Activated naive CD8-positive, alpha-beta T cell treated with anti-CD3 and anti-CD28 coated beads, Interleukin-2, amount 10 ng/mL, durations not matched to agents 7 days and 5 days (primary cell): ENCODE measurements at regions not wholly inside any gene's neighbourhood (a gene's known extent, or its start where the extent isn't known, plus 50 kb on each side); places are given as distances from the start of the nearest gene placed in this dataset.
"Not testable (repeated sequence)": the region's sequence is repeated elsewhere in the genome, so short reads cannot be mapped to it uniquely, and the experiment has no call there.

Experiments used
- ATAC-seq: fragments of 150-1000 bp; cut with Tn5 transposase; one replicate; pipeline ENCODE4 v1.10.0; 2021; ENCODE audit warnings: low read depth, moderate library complexity
- POLR2A ChIA-PET: fragments of 350-600 bp; sonication (Branson Sonifier 250); formaldehyde crosslinking; loops from one replicate; lab custom pipeline; 2021; ENCODE audit warnings: antibody characterized with exemption; lab: Charles Lee
- DNase-seq: peaks from one replicate; pipeline ENCODE4 v3.0.0; 2021
- H3K27ac Mint-ChIP-seq: one replicate; pipeline ENCODE4 v1.8.0; 2022; ENCODE audit warnings: mild to moderate bottlenecking, mixed read lengths
- H3K27me3 Mint-ChIP-seq: one replicate; pipeline ENCODE4 v1.8.0; 2022; ENCODE audit warnings: mild to moderate bottlenecking, moderate library complexity, mixed read lengths
- H3K36me3 Mint-ChIP-seq: one replicate; pipeline ENCODE4 v1.8.0; 2021; ENCODE audit warnings: mild to moderate bottlenecking, mixed read lengths
- H3K4me1 Mint-ChIP-seq: one replicate; pipeline ENCODE4 v1.8.0; 2021; ENCODE audit warnings: mixed read lengths
- H3K4me3 Mint-ChIP-seq: one replicate; pipeline ENCODE4 v1.8.0; 2022; ENCODE audit warnings: mild to moderate bottlenecking, moderate library complexity, mixed read lengths
- H3K9me3 Mint-ChIP-seq: one replicate; pipeline ENCODE4 v1.8.0; 2021; ENCODE audit warnings: mixed read lengths

DNA sequence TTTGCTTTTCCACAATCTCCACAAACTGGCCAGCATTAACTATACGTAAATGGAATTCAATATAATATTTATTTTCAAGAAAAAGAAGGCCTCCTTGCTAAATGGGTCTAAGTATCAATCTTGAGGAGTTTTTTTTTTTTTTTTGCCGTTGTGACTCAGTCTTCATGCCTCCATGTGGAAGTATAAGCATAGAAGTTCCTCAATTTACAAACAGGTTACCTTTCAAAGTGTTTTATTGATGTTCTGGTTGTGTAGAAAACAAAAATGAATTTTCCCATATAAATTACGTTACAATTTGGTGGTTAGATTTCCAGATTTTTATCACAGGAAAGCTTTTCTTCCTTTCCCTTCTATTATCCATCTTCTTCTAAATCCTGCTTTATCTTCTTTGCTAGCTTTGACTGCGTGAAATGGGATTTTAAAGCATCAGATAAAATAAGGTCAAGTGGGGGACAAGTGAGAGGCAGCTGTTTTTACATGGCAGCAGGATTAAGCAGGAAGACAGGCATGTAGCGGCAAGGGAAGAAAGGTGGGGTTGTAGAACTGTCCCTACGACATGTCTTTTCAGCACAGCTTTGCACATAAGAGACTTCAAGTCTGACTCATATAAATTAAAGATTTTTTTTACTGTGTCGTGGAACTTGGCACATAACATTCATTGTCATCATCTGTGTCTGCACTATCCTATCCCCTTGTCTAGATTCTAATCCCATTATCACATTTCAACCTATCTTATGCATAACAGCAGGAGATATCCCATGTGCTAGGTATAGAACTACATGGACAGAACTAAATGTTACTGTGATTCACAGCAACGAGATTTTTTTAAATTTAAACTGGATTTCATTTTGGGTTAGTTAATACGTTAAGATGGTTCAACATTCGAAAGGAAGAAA, 135.3 kb upstream of the FAM3C start:
- POLR2A ChIA-PET = interaction anchor here (1.2 kb wide), 1 partner anchor 14 kb away, joined by 7 read pairs; no protein-coding TSS in a partner anchor
- H3K27ac Mint-ChIP-seq = peak overlapping the region; percentile 14
- no peaks in the 10 kb centered on the region for H3K9me3 Mint-ChIP-seq
- DNase-seq = no peak
- ATAC-seq = no peak
- H3K4me1 Mint-ChIP-seq = peaks cover 14% of the 10 kb centered on the region
- no peaks in the 10 kb centered on the region for H3K36me3 Mint-ChIP-seq
- H3K27me3 Mint-ChIP-seq = peaks cover 4% of the 10 kb centered on the region
- no peak overlapping the region for H3K4me3 Mint-ChIP-seq

DNA sequence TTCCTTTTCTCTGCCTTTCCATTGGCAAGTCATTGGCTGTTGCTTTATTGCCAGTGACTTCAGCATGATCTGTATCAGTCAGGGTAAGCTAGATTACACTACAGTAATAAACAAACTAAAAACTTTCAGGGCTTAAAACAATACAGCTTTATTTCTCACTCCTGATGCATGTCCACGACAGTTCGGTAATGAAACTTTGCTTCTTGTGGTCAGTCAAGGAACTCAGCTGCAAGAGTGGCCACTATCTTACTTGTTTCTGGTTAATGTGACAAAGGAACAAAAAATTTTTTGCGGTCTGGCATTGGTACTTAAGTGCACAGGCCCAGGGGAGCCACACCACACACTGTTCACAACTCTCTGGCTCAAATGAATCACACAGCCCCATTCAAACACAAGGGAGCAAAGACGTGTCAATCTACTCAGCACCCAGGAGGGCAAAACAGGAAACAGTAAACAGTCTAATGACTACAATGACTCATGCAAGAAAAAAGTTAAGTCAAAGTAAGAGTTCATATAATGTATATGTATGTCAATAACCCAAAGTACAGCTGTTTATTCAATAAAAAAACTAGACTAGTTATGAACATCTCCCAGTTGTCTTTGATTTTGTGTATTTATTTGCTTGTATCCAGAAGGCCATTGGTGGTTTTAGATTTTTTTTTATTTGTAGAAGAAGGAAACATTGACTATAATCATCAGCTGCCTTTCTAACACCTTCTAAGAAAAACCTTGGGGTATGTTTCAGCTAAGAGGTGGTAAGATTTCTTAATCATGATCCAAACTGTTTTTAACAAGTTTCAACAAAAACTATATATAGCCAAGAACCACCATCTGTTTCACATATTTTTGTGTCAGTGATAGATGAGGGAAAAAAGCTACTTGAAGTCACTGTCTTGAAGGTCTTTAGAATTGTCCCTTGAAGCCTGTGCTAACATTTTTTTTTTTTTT, 134.4 kb upstream of the FAM3C start:
- H3K4me3 Mint-ChIP-seq = peak overlapping the region; percentile 22
- peak; percentile 97 for ATAC-seq
- peak overlapping the region; percentile 81 for H3K27ac Mint-ChIP-seq
- H3K9me3 Mint-ChIP-seq = no peaks in the 10 kb centered on the region
- H3K36me3 Mint-ChIP-seq = no peaks in the 10 kb centered on the region
- POLR2A ChIA-PET = interaction anchor here (1.2 kb wide), 1 partner anchor 15 kb away, joined by 7 read pairs; no protein-coding TSS in a partner anchor
- DNase-seq = peak; percentile 32
- H3K4me1 Mint-ChIP-seq = peaks cover 14% of the 10 kb centered on the region
- H3K27me3 Mint-ChIP-seq = peaks cover 7% of the 10 kb centered on the region

DNA sequence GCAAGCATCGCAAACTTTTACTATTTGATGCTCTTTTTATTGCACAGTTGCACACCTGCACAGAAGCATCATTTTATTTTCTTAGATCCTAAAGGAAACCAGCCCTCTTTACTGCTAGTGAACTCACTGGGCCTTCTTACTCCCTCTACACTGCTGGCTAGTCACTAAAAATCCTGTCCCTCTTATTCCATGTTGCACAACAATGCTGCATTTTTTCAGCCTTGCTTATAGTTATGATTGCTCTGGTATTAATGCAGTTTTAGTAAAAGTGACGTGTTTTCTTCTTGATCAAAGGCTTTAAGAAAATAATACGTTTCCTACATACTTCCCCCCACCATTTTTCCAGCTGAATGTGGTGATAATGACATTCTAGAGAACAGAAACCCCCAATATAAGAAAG, 132.9 kb upstream of the FAM3C start:
- DNase-seq (no peak), ATAC-seq (no peak)
- no peaks in the 10 kb centered on the region for H3K36me3 Mint-ChIP-seq
- POLR2A ChIA-PET = no interaction called here
- peaks cover 14% of the 10 kb centered on the region for H3K4me1 Mint-ChIP-seq
- no peaks in the 10 kb centered on the region for H3K9me3 Mint-ChIP-seq
- H3K27me3 Mint-ChIP-seq = peaks cover 5% of the 10 kb centered on the region
- H3K4me3 Mint-ChIP-seq = no peak overlapping the region
- no peak overlapping the region for H3K27ac Mint-ChIP-seq

DNA sequence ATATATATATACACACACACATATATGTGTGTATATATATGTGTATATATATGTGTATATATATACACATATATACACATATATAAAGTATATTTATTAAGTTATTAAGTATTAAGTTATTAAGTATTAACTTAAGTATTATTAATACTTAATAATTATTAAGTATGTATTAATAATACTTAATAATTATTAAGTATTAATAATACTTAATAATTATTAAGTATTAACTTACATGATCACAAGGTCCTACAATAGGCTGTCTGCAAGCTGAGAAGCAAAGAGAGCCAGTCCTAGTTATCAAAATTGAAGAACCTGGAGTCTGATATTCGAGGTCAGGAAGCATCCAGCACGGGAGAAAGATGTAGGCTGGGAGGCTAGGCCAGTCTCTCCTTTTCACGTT, 130.1 kb upstream of the FAM3C start:
- peaks cover 11% of the 10 kb centered on the region for H3K4me1 Mint-ChIP-seq
- H3K27me3 Mint-ChIP-seq, POLR2A ChIA-PET, DNase-seq, H3K4me3 Mint-ChIP-seq, ATAC-seq, H3K9me3 Mint-ChIP-seq, H3K27ac Mint-ChIP-seq, H3K36me3 Mint-ChIP-seq: not testable (repeated sequence)

DNA sequence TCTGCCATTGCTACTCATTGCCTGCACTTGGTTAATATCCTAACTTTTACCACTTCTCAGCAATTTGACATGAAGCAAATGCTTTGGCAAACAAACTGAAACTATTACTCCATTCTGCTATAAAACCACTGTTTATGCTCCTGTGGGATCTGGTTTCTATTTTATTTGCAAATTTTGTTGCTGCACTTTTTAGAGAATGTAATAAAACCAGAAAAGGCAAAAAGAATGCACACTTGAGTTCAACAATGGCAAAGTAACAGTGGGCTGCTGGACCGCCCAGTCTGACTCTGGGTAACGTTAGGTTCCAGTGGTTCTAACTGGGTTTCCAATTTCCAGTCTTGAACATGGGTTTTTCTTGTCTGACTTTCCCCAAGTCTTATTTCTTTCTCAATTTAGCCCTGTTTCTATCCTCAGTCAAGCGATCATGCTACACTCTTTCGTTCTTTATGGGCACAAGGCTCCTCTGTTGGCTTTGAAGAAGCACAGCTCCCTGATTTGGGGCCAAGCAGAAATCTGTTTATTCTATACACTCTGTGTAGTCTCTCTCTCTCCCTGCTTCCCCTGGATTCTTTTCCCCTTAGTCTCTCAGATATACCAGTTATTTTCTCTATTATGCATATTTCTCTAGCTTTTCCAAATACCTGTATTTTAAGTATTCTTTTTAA, 129.2 kb upstream of the FAM3C start:
- DNase-seq = no peak
- Mint-ChIP-seq H3K9me3 (no peaks in the 10 kb centered on the region), H3K4me1 (peaks cover 3% of the 10 kb centered on the region), H3K27me3 (peaks cover 5% of the 10 kb centered on the region), H3K36me3 (no peaks in the 10 kb centered on the region), H3K4me3 (no peak overlapping the region), H3K27ac (no peak overlapping the region)
- no peak for ATAC-seq
- POLR2A ChIA-PET = no interaction called here

DNA sequence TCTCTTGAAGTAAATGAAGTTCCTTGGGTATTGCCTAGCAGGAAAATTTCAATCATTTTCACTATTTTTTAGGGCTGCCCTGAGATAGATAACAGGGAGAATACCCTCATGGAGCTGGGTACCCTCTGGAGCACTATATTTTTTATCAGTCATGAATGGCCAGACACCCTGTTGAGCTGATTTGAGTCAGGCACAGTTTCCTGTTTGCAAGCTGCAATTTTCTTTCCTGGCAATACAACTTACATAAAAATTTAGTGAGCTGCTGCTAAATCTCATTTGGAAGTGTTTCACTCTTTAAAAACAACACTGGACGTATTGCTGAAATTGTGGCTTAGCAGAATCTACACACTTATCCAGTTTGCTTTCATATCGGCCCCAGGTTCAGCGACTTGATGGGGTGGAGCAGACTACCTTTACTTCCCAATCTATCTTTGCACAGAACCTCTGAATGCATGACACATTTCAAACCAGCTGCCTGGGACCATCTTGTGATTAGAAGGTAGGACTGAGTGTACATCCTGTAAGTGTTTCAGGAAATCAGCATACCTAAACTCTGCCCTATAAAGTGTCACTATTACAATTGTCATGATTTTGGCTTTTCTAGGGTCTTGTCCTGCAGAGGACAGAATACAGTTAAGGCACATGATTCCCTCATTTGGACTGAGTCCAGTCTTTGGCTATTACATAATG, 125.7 kb upstream of the FAM3C start:
- peaks cover 3% of the 10 kb centered on the region for H3K27me3 Mint-ChIP-seq
- ATAC-seq (no peak), DNase-seq (no peak)
- no peaks in the 10 kb centered on the region for H3K9me3 Mint-ChIP-seq
- H3K36me3 Mint-ChIP-seq = no peaks in the 10 kb centered on the region
- no peaks in the 10 kb centered on the region for H3K4me1 Mint-ChIP-seq
- POLR2A ChIA-PET = no interaction called here
- no peak overlapping the region for H3K27ac Mint-ChIP-seq
- no peak overlapping the region for H3K4me3 Mint-ChIP-seq

DNA sequence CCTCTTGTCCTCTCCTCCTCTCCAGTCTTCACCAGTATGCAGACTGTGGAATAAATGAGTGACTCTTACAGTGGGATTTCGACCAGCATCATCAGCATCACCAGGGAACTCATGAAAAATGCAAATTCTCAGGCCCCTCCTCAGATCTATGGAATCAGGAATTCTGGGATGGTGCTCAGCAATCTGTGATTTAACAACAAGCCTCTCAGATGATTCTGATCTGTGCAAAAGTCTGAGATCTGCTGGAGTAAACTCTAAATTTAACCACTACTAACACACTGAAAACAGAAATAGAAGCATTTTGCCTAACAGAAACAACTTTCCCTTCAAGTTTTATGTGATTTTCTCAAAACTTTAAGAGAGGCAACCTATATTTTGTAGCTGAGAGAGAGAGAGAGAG, 124.8 kb upstream of the FAM3C start:
- H3K36me3 Mint-ChIP-seq = no peaks in the 10 kb centered on the region
- DNase-seq (no peak), ATAC-seq (no peak)
- peaks cover 3% of the 10 kb centered on the region for H3K27me3 Mint-ChIP-seq
- no peaks in the 10 kb centered on the region for H3K9me3 Mint-ChIP-seq
- H3K4me3 Mint-ChIP-seq = no peak overlapping the region
- H3K27ac Mint-ChIP-seq = no peak overlapping the region
- POLR2A ChIA-PET = no interaction called here
- H3K4me1 Mint-ChIP-seq = no peaks in the 10 kb centered on the region

DNA sequence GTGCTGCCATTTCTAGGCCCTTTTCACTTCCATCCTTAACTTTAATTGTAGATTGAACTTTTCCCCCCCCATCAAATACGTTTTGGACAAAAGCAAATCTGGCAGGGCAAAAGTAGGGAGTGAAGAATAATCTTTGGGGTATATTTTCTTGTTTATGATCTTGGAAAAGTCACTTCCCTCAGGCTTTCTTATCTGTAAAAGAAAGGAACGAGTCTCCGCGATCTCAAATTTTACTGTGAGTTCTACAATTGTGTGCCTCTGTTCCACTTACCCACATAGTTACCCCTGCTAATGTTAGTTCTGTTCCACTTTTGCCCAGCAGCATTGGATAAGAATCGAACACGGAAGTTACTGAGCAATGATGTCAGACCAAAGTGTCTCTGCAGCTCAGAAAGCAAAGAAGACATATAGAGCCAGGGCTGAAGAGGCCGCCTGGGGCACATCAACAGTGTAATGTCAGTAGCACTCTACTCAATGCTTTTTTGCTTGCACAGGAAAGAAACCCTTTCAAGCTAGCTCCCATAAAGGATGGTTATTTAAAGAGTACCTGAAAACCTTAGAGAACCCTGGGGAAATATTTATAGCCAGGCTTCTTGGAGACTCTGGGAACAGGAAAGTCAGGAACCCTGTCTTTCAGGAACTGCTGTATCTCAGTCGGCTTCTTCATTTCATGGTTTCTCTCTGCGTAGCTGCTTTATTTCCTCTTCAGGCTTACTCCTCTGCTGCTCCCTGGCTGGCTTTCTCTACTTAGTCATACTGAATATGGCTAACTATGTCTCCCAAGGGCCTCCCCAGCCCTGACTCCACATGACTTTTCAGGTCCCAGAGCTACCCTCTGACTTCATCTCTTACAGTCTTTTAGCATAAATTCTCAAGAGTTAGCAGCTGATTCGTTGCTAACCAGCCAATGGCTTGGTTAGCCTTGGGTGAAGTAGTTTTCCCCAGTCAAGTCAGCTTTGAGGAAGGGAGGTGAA, 123.7 kb upstream of the FAM3C start:
- POLR2A ChIA-PET = no interaction called here
- no peak overlapping the region for H3K27ac Mint-ChIP-seq
- ATAC-seq (no peak), DNase-seq (no peak)
- H3K4me3 Mint-ChIP-seq = no peak overlapping the region
- no peaks in the 10 kb centered on the region for H3K27me3 Mint-ChIP-seq
- H3K36me3 Mint-ChIP-seq = no peaks in the 10 kb centered on the region
- no peaks in the 10 kb centered on the region for H3K4me1 Mint-ChIP-seq
- H3K9me3 Mint-ChIP-seq = no peaks in the 10 kb centered on the region

DNA sequence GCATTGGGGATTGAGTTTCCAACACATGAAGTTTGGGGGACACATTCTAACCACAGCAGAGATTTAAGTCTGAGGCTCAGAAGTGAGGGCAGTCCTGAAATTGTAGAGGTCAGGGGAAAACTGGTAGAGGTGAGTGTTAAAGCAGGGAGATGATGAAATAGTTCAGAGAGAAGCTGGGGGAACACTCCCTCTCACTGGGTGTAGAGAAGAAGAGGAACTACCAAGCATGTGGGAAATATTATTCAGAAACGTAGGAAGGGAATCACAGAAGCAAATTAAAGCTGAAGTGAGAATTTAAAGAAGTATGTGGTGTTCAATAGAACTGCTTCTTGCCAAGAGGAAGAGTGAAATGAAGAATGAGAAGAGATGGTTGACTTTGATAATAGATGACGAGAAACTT, 121.5 kb upstream of the FAM3C start:
- Mint-ChIP-seq H3K27me3 (no peaks in the 10 kb centered on the region), H3K4me1 (no peaks in the 10 kb centered on the region), H3K36me3 (no peaks in the 10 kb centered on the region), H3K4me3 (no peak overlapping the region), H3K27ac (no peak overlapping the region), H3K9me3 (no peaks in the 10 kb centered on the region)
- ATAC-seq = no peak
- DNase-seq = no peak
- POLR2A ChIA-PET = no interaction called here

DNA sequence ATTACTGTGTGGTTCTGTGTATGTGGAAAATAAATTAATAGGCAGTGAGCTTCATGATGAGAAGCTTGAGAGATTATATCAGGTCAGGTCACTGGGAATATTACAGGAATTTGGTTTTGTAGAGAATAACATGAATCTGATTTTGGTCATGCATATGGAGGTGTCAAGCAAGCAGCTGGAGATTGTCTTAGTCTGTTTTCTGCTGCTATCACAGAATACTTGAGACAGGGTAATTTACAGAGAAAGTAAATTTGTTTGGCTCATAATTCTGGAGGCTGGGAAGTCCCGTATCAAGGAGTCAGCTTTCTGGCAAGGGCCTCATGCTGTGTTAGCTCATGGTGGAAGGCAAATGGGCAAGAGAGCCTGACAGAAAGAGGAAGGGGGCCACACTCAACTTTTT, 120.7 kb upstream of the FAM3C start:
- peaks cover 1% of the 10 kb centered on the region for H3K9me3 Mint-ChIP-seq
- POLR2A ChIA-PET = no interaction called here
- no peak for ATAC-seq

DNA sequence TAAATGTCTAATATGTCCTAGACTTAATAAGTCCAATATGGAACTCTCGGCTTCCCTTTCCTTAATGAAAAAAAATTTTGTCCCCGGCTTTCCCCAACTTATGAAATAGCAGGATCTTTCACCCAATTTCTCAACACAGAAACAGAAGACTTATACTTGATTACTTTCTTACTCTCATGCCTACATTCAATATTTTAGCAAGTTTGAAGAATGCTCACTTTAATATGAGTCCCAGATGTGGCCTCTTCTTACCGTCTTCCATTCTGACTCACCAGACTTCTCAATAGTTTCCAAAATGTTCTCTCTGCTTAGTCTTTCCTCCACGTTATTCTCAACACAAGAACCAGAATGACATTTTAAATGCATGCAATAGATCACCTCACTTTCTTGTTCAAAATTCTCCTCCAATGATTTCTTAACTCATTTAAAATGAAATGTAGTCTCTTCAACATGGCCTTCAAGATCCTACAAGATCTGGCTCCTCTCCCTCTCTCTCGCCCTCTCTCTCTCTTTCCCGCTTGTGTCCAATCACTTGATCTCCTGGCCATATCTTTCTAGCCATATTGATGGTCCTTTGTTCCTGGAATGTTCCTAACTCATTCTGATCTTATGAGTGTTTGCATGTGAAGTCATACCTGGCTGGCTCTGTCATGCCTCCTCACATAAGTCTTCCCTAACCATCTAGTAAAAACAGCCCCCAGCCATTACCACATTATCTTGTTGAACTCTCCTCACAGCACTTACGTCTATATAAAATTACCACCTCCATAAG, 119.7 kb upstream of the FAM3C start:
- ATAC-seq (no peak), DNase-seq (no peak)
- Mint-ChIP-seq H3K9me3 (peaks cover 4% of the 10 kb centered on the region), H3K4me1 (no peaks in the 10 kb centered on the region), H3K27ac (no peak overlapping the region), H3K27me3 (peaks cover 3% of the 10 kb centered on the region), H3K4me3 (no peak overlapping the region), H3K36me3 (peaks cover 6% of the 10 kb centered on the region)
- POLR2A ChIA-PET = no interaction called here

More for the DNA sequence above, 120.7 kb upstream of the FAM3C start:
- Mint-ChIP-seq H3K4me1 (no peaks in the 10 kb centered on the region), H3K36me3 (peaks cover 3% of the 10 kb centered on the region), H3K27ac (no peak overlapping the region), H3K4me3 (no peak overlapping the region), H3K27me3 (peaks cover 3% of the 10 kb centered on the region)
- no peak for DNase-seq
